ENCODE measurements at regions not wholly inside any gene's neighbourhood (a gene's known extent, or its start where the extent isn't known, plus 50 kb on each side); places are given as distances from the start of the nearest gene placed in this dataset.
A peak's percentile ranks its signal among the peaks of the same experiment; 100 is the strongest.

DNA sequence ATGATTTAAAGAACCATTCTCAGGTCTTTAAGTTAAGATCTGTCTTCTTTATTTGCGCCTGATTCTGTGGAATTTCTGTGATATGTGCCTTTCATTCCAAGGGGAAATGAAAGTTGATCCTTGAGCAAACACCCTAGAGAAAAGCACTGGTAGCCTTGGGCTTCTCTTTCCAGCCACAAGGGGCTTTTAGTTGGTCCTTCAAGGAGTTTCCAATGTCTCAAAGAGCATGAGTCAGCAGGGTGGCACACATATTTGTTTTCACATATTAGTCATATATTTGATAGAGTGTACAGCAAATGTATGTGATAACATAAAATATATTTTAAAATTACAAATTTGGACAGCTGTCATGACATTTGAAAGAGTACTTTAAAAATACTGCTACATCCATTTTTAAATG, 339.5 kb downstream of the TXNL1 start:
- no peak for DNase-seq
- Histone ChIP-seq H3K27ac (peak overlapping the region in 1 of 4 donors; percentile 57), H3K4me3 (no peak overlapping the region), H3K36me3 (no peaks in the 10 kb centered on the region), H3K9me3 (no peaks in the 10 kb centered on the region), H3K4me1 (peaks cover 0 to 14% (median 5%) of the 10 kb centered on the region in 3 donors), H3K27me3 (no peaks in the 10 kb centered on the region)
- TF ChIP-seq POLR2A (IDR thresholded peaks at IDR 0.05) = no peak
- TF ChIP-seq, protein P1, sequence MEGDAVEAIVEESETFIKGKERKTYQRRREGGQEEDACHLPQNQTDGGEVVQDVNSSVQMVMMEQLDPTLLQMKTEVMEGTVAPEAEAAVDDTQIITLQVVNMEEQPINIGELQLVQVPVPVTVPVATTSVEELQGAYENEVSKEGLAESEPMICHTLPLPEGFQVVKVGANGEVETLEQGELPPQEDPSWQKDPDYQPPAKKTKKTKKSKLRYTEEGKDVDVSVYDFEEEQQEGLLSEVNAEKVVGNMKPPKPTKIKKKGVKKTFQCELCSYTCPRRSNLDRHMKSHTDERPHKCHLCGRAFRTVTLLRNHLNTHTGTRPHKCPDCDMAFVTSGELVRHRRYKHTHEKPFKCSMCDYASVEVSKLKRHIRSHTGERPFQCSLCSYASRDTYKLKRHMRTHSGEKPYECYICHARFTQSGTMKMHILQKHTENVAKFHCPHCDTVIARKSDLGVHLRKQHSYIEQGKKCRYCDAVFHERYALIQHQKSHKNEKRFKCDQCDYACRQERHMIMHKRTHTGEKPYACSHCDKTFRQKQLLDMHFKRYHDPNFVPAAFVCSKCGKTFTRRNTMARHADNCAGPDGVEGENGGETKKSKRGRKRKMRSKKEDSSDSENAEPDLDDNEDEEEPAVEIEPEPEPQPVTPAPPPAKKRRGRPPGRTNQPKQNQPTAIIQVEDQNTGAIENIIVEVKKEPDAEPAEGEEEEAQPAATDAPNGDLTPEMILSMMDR (IDR thresholded peaks at IDR 0.05) = peak in 3 of 6 experiments; percentile 19 to 59 (median 43)
- intact Hi-C loops (cut with DNase I) = no loop called here
- WGBS, 2 donors = 44 to 54% methylated on average over 1 of the region's 1 CpG

DNA sequence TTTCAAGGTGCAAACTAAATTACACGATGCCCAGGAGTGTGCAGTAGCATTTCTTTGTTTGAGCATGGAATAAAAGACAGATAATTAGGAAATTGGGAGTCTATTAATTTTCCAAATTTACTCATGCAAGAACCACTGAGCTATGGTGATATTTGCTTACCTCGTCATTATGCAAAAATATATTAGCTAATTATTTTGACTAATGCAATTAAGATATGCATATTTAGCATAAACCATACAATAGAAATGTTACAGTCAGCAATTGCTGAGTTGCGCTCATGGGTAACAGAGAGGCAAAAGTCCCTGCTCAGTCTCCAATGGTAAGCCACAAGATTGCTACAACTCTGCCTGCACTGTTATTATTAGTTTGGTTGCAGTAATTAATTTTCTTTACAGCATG, 342.0 kb downstream of the TXNL1 start:
- WGBS, 2 donors = 91 to 94% methylated on average over 3 of the region's 3 CpGs
- Histone ChIP-seq H3K9me3 (no peaks in the 10 kb centered on the region), H3K36me3 (no peaks in the 10 kb centered on the region), H3K27me3 (no peaks in the 10 kb centered on the region), H3K27ac (no peak overlapping the region), H3K4me1 (peaks cover 0 to 14% (median 5%) of the 10 kb centered on the region in 3 donors), H3K4me3 (no peak overlapping the region)
- TF ChIP-seq, protein P1 (IDR thresholded peaks at IDR 0.05) = no peak
- TF ChIP-seq POLR2A (IDR thresholded peaks at IDR 0.05) = no peak
- no peak for DNase-seq
- intact Hi-C loops (cut with DNase I) = no loop called here

DNA sequence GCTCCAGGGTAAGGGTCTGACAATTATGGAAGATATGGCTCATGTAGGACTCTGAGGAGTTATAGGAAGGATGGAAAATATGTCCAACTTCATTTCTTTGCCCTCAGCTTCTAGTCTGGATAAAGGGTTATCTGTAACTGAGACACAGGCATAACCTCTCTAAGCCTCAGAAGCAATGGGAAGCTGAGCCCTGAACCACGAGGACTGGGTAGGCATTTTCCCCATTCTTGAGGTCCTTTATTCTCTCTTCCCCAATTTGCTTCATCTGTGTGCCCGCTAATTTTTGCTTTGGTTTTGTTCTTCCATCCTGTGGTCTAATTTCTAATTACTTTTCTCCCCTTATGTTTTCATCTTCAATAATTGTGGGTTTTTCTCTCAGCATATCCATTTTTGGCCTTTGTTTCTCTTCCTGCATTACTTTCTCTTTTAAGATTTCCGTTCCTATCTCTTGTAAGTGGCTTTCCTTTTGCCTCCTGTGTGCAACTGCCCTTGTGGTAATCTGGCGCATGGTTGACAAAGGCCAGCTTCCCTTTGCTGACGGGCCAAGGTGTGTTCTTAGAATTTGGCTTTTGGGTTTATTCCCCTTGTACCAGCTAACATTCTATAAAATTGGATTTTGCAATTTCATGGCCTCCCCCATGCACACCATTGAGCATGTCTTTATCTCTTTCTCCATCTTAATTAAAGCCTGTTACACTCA, 343.8 kb downstream of the TXNL1 start:
- Histone ChIP-seq H3K27me3 (no peaks in the 10 kb centered on the region), H3K27ac (no peak overlapping the region), H3K4me3 (no peak overlapping the region), H3K4me1 (peaks cover 0 to 6% (median 5%) of the 10 kb centered on the region in 3 donors), H3K9me3 (no peaks in the 10 kb centered on the region), H3K36me3 (no peaks in the 10 kb centered on the region)
- 56 to 65% methylated on average over 5 of the region's 5 CpGs for WGBS, 2 donors
- no peak for DNase-seq
- no peak for TF ChIP-seq POLR2A (IDR thresholded peaks at IDR 0.05)
- TF ChIP-seq, protein P1 (IDR thresholded peaks at IDR 0.05) = no peak
- intact Hi-C loops (cut with DNase I) = no loop called here

DNA sequence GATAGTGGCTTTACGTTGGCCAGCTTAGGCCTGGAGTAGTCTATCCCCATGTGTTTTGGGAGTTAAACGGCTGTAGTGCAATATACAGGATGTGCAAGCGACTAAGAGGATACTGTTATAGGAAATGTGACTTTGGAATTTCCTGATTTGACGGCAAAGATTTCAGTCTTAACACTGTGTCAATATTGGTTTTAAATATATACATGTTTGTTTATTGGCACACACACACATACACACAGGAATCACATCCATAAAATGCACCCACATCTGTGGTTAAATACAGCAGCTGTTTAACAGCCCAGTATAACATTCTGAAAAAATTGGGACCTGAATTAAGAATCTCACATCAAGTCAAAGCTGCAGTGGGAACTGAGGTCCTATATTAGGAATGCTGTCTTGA, 347.1 kb downstream of the TXNL1 start:
- 55 to 70% methylated on average over 4 of the region's 4 CpGs for WGBS, 2 donors
- Histone ChIP-seq H3K27ac (no peak overlapping the region), H3K4me3 (no peak overlapping the region), H3K4me1 (no peaks in the 10 kb centered on the region), H3K9me3 (no peaks in the 10 kb centered on the region), H3K27me3 (no peaks in the 10 kb centered on the region), H3K36me3 (no peaks in the 10 kb centered on the region)
- TF ChIP-seq, protein P1 (IDR thresholded peaks at IDR 0.05) = no peak
- TF ChIP-seq POLR2A (IDR thresholded peaks at IDR 0.05) = no peak
- DNase-seq = no peak
- intact Hi-C loops (cut with DNase I) = no loop called here

DNA sequence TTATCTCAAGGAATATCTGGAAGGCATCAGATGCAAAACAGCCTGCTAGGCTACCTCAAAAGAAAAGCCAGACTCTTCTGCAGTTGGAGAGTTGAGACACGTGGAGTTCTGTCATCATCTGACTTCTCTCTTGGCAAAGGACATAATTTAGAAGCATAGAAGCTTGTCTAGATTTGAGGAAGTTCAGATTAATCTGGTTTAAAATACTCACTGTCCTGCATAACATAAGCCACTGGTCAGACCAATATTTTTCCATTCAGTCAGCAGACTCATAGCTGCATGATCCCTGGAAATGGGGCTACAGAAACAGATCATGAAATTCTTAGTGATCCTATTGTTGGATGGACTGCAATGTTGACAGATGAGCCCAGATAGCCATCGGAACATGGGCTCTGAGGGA, 349.0 kb downstream of the TXNL1 start:
- Histone ChIP-seq H3K36me3 (no peaks in the 10 kb centered on the region), H3K4me3 (no peak overlapping the region), H3K27ac (no peak overlapping the region), H3K27me3 (no peaks in the 10 kb centered on the region), H3K9me3 (no peaks in the 10 kb centered on the region), H3K4me1 (no peaks in the 10 kb centered on the region)
- WGBS, 2 donors = 49 to 62% methylated on average over 2 of the region's 2 CpGs
- TF ChIP-seq, protein P1 (IDR thresholded peaks at IDR 0.05) = no peak
- DNase-seq = no peak
- intact Hi-C loops (cut with DNase I) = no loop called here
